HG02610 (cell line): ENCODE measurements at regions not wholly inside any gene's neighbourhood (a gene's known extent, or its start where the extent isn't known, plus 50 kb on each side); places are given as distances from the start of the nearest gene placed in this dataset.

Experiments
- ATAC-seq: cut with Tn5 transposase; IDR thresholded peaks from one replicate; pipeline ENCODE4 v1.9.1; 2021; ENCODE audit warnings: mild to moderate bottlenecking, moderate library complexity; ENCODE audit not compliant: unreplicated experiment

- no peak for ATAC-seq
These were observed 73.1 kb downstream of the IRF8 start for GRCh38 chr16:85971902-85972638.

- no peak for ATAC-seq
These were observed 75.7 kb downstream of the IRF8 start for GRCh38 chr16:85974428-85975375.

DNA sequence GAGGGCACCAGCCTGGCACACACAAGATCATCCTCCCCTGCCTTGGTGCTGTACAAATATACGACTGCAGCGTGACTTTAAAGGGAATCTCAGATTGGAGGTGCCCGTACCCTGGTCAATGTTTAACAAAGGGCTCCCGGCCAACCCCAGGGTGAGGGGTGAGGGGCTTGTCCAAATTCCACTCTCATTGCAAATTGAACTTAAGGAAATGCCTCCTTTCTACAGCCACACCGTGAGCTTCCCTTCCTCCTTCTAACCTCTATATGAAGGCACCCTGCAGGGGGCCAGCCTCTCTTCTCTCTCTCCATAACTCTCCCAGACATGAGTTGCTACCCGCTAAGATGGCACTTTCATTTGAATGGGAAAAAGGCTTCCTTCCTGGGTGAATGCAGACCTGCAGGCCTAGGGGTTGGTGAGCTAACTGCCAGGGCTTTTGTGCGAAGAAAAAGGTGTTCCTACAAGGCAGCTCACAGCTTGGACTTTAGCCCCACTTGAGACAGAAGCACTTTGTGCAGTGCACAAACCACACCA is 76.6 kb downstream of the IRF8 start:
- no peak for ATAC-seq

GRCh38 chr16:85978291-85978775 is 79.4 kb downstream of the IRF8 start:
- ATAC-seq = no peak

DNA sequence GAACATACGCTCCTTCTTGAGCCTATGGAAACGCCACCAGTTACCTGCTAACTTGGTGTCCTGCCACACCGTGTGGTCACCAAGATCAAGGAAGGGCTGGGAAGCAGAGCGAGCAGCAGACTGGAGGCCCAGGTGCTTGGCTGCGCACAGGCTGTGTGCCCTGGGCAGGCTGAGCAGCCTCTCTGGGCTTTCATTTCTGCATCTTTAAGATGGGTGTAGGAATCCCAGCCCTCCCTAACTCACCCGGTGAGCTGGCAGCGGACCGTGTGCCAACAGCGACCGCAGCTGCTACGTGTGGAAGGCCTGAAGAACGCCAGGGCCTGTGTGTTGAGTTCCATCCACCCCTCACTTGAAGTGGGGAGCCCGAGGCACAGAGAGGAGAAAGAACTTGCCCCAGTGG is 80.0 kb downstream of the IRF8 start:
- ATAC-seq = no peak

DNA sequence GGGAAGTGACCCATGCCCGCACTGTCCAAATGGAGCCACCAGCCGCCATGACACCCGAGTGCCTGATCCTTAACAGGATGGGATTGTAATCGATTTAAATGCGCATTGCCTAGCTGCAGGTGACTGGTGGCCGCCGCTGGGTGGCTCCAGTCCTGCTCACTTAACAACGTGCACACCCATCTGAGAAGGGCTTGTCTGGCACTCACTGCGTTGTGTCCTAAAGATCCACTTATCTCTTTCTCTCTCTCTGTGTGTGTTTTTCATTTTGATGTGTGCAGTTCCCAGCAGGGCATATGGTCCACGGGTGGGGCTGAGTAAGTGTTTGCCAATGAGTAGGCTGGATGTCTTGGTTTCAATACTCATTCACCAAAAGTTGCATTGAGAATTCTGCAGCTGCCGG is 80.6 kb downstream of the IRF8 start:
- no peak for ATAC-seq

DNA sequence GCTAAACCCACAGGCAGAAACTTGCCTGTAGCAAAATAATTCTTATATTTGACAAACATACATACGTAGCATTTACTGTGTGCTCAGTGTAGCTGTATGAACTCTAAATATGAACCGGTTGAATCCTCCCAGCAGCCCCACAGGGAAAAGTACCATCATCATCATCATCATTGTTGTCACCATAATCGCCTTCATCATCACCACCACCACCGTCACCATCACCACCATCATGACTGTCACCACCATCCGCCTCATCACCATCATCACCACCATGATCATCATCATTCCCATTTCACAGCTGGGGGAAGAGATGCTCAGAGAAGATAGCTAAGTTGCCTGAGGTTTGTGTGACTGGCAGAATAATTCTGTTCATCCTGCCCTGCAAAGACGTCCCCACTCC is 81.7 kb downstream of the IRF8 start:
- no peak for ATAC-seq

GRCh38 chr16:85981826-85982562 is 83.0 kb downstream of the IRF8 start:
- ATAC-seq = no peak

GRCh38 chr16:85982563-85982939 is 83.6 kb downstream of the IRF8 start:
- ATAC-seq = no peak

GRCh38 chr16:85983064-85983463 is 84.1 kb downstream of the IRF8 start:
- ATAC-seq = no peak

- no peak for ATAC-seq
These were observed 84.8 kb downstream of the IRF8 start for GRCh38 chr16:85983606-85984230.

DNA sequence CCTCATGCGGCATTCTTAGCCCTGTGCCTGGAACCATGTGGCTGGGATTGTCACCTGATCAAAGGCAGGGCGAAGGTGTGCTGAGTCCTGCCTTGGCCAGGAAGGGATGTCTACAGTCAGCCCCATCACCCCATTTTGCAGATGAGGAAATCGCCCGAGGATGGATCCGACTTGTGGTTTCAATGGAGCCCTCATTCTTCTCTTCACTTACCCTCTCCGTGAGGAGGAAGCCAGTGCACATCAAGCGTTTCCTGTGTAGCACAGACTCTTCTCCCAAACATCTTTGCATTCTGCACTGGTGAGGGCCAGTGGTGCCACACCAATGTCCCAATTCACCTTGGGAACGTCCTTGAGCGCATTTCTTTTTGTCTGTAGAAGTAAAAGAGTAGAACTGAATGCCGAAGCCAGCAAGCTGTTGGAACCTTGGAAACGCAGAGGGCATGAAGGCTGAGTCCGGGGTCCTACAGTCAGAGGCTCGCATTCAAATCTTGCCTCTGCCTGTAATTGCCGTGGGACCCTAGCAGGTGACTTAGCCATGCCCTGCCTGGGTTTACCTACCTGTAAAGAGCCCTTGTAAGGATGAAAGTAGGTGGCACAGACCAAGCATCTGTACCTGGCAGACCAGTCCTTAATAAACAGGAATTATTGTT is 85.4 kb downstream of the IRF8 start:
- ATAC-seq = no peak

DNA sequence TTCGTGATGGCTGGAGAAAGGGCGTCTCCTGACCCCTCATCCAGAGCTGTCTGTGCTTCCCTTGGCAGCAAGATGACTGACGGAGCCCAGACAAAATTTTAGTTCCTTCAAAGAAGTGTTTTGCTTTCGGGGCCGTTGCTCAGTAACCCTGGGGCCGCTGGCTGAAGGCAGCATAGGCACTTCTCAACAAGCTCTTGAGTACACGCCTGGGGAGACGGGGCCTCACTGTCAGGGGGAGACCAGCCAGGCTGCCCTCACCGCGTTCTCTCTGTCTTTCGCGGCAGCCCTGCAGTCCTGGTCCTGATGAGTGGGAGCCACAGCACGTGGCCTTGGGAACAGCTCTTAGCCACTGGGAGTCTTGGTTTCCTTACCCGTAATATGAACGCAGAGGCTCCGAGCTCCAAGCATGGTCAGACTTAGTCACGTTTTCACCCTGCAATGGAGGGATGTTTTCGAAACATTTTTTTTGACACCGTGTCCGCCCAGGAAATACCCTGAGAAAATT is 86.0 kb downstream of the IRF8 start:
- no peak for ATAC-seq

- ATAC-seq = no peak
These were observed 88.2 kb downstream of the IRF8 start for GRCh38 chr16:85986931-85987749.

GRCh38 chr16:85987750-85988078 is 88.8 kb downstream of the IRF8 start:
- no peak for ATAC-seq

- peak; percentile 10 for ATAC-seq
These were observed 89.3 kb downstream of the IRF8 start for GRCh38 chr16:85988306-85988705.

GRCh38 chr16:85988723-85989313 is 89.9 kb downstream of the IRF8 start:
- peak; percentile 52 for ATAC-seq

GRCh38 chr16:85989376-85989775 is 90.4 kb downstream of the IRF8 start:
- ATAC-seq = no peak
